Activated naive CD4-positive, alpha-beta T cell treated with anti-CD3 and anti-CD28 coated beads for 36 hours (primary cell): ENCODE measurements at regions not wholly inside any gene's neighbourhood (a gene's known extent, or its start where the extent isn't known, plus 50 kb on each side); places are given as distances from the start of the nearest gene placed in this dataset.
"Not testable (repeated sequence)": the region's sequence is repeated elsewhere in the genome, so short reads cannot be mapped to it uniquely, and the experiment has no call there.

ENCODE experiments used
- CTCF ChIA-PET: fragments of 350-600 bp; sonication (Branson Sonifier 250); formaldehyde crosslinking; loops from one replicate; lab custom pipeline; 2021; ENCODE audit warnings: antibody characterized with exemption; lab: Charles Lee
- DNase-seq: peaks from one replicate; pipeline ENCODE4 v3.0.0-alpha.2; 2020
- H3K27ac Mint-ChIP-seq: one replicate; pipeline ENCODE4 v1.8.0; 2021; ENCODE audit warnings: mild to moderate bottlenecking, mixed read lengths
- H3K27me3 Mint-ChIP-seq: one replicate; pipeline ENCODE4 v1.8.0; 2021; ENCODE audit warnings: low read depth, mixed read lengths
- H3K36me3 Mint-ChIP-seq: one replicate; pipeline ENCODE4 v1.8.0; 2021; ENCODE audit warnings: low read depth, mixed read lengths
- H3K4me1 Mint-ChIP-seq: one replicate; pipeline ENCODE4 v1.8.0; 2021; ENCODE audit warnings: low read depth, mixed read lengths
- H3K4me3 Mint-ChIP-seq: one replicate; pipeline ENCODE4 v1.8.0; 2021; ENCODE audit warnings: mild to moderate bottlenecking, moderate library complexity, mixed read lengths
- H3K9me3 Mint-ChIP-seq: one replicate; pipeline ENCODE4 v1.8.0; 2021; ENCODE audit warnings: mixed read lengths
- intact Hi-C: fragments of 100-400 bp; cut with micrococcal nuclease; formaldehyde crosslinking; loops from one replicate; pipeline ENCODE4 v1.15.1; 2023

- Mint-ChIP-seq H3K4me1 (no peaks in the 10 kb centered on the region), H3K4me3 (no peak overlapping the region), H3K27me3 (no peaks in the 10 kb centered on the region), H3K27ac (no peak overlapping the region), H3K36me3 (no peaks in the 10 kb centered on the region), H3K9me3 (no peaks in the 10 kb centered on the region)
- no peak for DNase-seq
- intact Hi-C loops = no loop called here
- CTCF ChIA-PET = no interaction called here
These were observed 606.5 kb downstream of the IPMK start for GRCh38 chr10:57661206-57661605.

DNA sequence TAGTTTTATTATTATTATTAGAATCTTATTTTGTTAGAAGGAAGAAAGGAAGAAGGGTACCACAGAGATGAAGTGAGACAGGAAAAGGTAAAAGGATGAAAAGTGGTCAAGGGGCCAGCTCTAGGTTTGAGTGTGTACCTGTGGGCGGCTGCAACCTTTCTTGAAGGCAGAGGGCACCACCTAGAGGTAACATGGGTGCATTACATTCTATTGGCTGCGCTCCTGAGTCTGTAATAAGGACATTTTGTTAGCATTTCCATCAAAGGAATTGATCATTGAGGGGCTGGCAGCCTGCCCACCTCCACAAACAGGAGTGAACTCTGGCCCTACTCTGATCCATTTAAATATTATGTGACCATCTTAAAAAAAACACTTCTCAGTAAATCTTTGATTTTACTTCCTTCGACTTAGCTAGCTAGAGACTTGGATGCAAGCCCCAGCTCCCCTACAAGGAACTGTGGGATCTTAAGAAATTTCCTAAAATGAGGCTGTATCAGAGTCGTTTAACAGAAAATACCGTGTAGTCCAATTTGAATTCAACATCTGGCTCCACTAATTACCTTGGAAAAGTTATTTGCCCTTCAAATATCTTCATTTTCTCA lies 610.4 kb downstream of the IPMK start:
- H3K4me1 Mint-ChIP-seq = no peaks in the 10 kb centered on the region
- H3K27me3 Mint-ChIP-seq = no peaks in the 10 kb centered on the region
- H3K36me3 Mint-ChIP-seq = no peaks in the 10 kb centered on the region
- no peak overlapping the region for H3K27ac Mint-ChIP-seq
- CTCF ChIA-PET = interaction anchor here (0.5 to 1.4 kb wide), 9 partner anchors 9 to 667 kb away, joined by 3 to 6 read pairs (median 3); no protein-coding TSS in a partner anchor
- intact Hi-C loops = loop anchor here (1.0 to 5.0 kb wide), 2 partner anchors 75 to 318 kb away; no protein-coding TSS in a partner anchor
- DNase-seq = peak; percentile 47
- no peaks in the 10 kb centered on the region for H3K9me3 Mint-ChIP-seq
- no peak overlapping the region for H3K4me3 Mint-ChIP-seq

GRCh38 chr10:57654856-57655255 lies 612.8 kb downstream of the IPMK start:
- Mint-ChIP-seq H3K4me3 (no peak overlapping the region), H3K9me3 (no peaks in the 10 kb centered on the region), H3K27me3 (no peaks in the 10 kb centered on the region), H3K36me3 (no peaks in the 10 kb centered on the region), H3K4me1 (no peaks in the 10 kb centered on the region), H3K27ac (no peak overlapping the region)
- intact Hi-C loops = loop anchor here (5.0 kb wide), 1 partner anchor 73 kb away; no protein-coding TSS in a partner anchor
- CTCF ChIA-PET = interaction anchor here (1.3 kb wide), 1 partner anchor 22 kb away, joined by 3 read pairs; no protein-coding TSS in a partner anchor
- no peak for DNase-seq

- DNase-seq, H3K27me3 Mint-ChIP-seq, H3K27ac Mint-ChIP-seq, H3K36me3 Mint-ChIP-seq, H3K4me3 Mint-ChIP-seq, intact Hi-C loops, H3K4me1 Mint-ChIP-seq, H3K9me3 Mint-ChIP-seq: not testable (repeated sequence)
- CTCF ChIA-PET = interaction anchor here (0.6 to 1.5 kb wide), 2 partner anchors 12 to 330 kb away, joined by 3 to 6 read pairs; no protein-coding TSS in a partner anchor
These were observed 622.6 kb downstream of the IPMK start for GRCh38 chr10:57645108-57645507.

- H3K27ac Mint-ChIP-seq = no peak overlapping the region
- no peaks in the 10 kb centered on the region for H3K9me3 Mint-ChIP-seq
These were observed 629.3 kb downstream of the IPMK start for GRCh38 chr10:57638411-57638810.

DNA sequence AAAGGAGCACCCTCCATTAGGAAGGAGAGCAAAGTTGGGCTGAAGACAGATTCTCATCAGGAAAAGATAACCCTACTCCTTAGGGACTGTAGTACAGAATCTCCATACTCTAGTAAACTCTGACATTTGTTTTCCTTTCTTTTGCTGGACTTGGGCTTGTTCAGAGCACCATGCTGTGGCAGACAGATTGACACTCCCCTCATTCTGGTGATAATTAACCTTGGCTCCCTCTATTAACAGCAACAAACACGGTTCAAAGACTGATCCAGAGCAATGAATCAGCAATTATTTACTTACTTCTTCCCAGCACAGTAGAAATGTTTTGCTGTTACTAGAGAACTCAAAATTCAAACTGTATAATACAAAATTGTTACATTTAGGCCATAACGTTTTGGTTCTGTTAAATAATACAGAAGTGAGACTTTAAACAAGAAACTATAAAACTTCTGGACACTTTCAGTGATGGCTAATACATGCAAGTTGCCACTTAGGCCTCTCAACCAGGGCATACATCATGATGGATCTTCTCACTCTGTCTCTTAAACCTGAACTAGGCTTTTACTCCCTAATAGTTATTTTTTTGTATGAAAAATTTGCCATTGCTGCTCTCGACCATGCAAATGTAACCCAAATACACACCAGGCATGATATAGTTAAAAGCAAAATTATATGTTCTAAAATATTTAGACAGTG lies 639.0 kb downstream of the IPMK start:
- Mint-ChIP-seq H3K36me3 (no peaks in the 10 kb centered on the region), H3K4me3 (no peak overlapping the region), H3K27me3 (no peaks in the 10 kb centered on the region), H3K9me3 (peaks cover 1% of the 10 kb centered on the region), H3K4me1 (no peaks in the 10 kb centered on the region), H3K27ac (no peak overlapping the region)
- intact Hi-C loops = no loop called here
- CTCF ChIA-PET = no interaction called here
- no peak for DNase-seq

More at GRCh38 chr10:57638411-57638810, 629.3 kb downstream of the IPMK start:
- intact Hi-C loops = no loop called here
- H3K4me1 Mint-ChIP-seq = no peaks in the 10 kb centered on the region
- CTCF ChIA-PET = no interaction called here
- H3K27me3 Mint-ChIP-seq = no peaks in the 10 kb centered on the region
- DNase-seq = no peak
- H3K4me3 Mint-ChIP-seq = no peak overlapping the region
- H3K36me3 Mint-ChIP-seq = no peaks in the 10 kb centered on the region

- no peaks in the 10 kb centered on the region for H3K27me3 Mint-ChIP-seq
- H3K36me3 Mint-ChIP-seq = no peaks in the 10 kb centered on the region
- DNase-seq = no peak
- intact Hi-C loops = no loop called here
- H3K9me3 Mint-ChIP-seq = peaks cover 1% of the 10 kb centered on the region
- CTCF ChIA-PET = no interaction called here
- no peak overlapping the region for H3K27ac Mint-ChIP-seq
- H3K4me1 Mint-ChIP-seq = no peaks in the 10 kb centered on the region
- no peak overlapping the region for H3K4me3 Mint-ChIP-seq
These were observed 640.0 kb downstream of the IPMK start for GRCh38 chr10:57627642-57628178.

DNA sequence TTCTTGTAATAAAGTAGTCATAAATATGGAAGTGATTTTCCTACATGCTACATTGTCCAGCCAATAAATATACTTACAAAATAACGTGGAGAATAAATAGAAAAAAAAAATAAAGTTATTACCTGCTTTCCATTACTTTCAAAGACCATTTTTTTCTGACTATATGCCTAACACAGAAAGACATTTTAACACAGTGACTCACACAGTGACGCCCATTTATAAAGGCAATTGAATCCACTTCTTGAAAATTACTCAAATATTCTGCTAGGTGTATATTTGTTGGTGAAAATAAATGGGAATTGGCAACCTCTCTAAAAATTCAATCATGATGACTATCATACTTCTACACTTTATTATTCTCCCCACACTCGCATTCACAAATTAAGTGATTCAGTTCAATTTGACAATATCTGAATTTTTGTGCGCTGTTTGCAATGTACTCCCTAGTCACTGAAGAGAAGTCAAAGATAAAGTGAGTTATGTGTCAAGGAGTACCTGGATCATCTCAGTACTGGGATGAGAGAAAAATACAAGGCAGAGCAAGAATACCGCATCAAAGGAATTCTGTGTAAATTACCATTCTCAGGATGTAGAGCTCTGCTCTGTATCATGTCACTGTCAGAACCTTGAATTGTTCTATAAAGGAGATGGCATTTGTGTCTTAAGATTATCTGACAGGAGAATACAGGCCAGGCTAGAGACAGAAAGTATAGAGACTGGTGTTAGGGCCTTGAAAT lies 642.7 kb downstream of the IPMK start:
- no peaks in the 10 kb centered on the region for H3K4me1 Mint-ChIP-seq
- H3K9me3 Mint-ChIP-seq = peaks cover 3% of the 10 kb centered on the region

GRCh38 chr10:57624066-57624465 lies 643.6 kb downstream of the IPMK start:
- Mint-ChIP-seq H3K9me3 (peaks cover 3% of the 10 kb centered on the region), H3K36me3 (no peaks in the 10 kb centered on the region), H3K4me1 (no peaks in the 10 kb centered on the region), H3K27me3 (no peaks in the 10 kb centered on the region), H3K4me3 (no peak overlapping the region), H3K27ac (no peak overlapping the region)
- DNase-seq = no peak
- intact Hi-C loops = no loop called here
- CTCF ChIA-PET = no interaction called here

More for the DNA sequence above, 642.7 kb downstream of the IPMK start:
- no peak overlapping the region for H3K4me3 Mint-ChIP-seq
- no peak overlapping the region for H3K27ac Mint-ChIP-seq
- intact Hi-C loops = no loop called here
- CTCF ChIA-PET = no interaction called here
- H3K27me3 Mint-ChIP-seq = no peaks in the 10 kb centered on the region
- H3K36me3 Mint-ChIP-seq = no peaks in the 10 kb centered on the region
- DNase-seq = no peak

GRCh38 chr10:57621466-57621865 lies 646.2 kb downstream of the IPMK start:
- Mint-ChIP-seq H3K27me3 (no peaks in the 10 kb centered on the region), H3K27ac (no peak overlapping the region), H3K9me3 (peaks cover 3% of the 10 kb centered on the region), H3K4me1 (no peaks in the 10 kb centered on the region), H3K4me3 (no peak overlapping the region), H3K36me3 (no peaks in the 10 kb centered on the region)
- CTCF ChIA-PET = no interaction called here
- no peak for DNase-seq
- intact Hi-C loops = no loop called here

GRCh38 chr10:57605948-57606485 lies 661.7 kb downstream of the IPMK start:
- Mint-ChIP-seq H3K27ac (no peak overlapping the region), H3K27me3 (no peaks in the 10 kb centered on the region), H3K36me3 (no peaks in the 10 kb centered on the region), H3K9me3 (peaks cover 2% of the 10 kb centered on the region), H3K4me3 (no peak overlapping the region), H3K4me1 (no peaks in the 10 kb centered on the region)
- CTCF ChIA-PET = no interaction called here
- intact Hi-C loops = no loop called here
- DNase-seq = no peak

DNA sequence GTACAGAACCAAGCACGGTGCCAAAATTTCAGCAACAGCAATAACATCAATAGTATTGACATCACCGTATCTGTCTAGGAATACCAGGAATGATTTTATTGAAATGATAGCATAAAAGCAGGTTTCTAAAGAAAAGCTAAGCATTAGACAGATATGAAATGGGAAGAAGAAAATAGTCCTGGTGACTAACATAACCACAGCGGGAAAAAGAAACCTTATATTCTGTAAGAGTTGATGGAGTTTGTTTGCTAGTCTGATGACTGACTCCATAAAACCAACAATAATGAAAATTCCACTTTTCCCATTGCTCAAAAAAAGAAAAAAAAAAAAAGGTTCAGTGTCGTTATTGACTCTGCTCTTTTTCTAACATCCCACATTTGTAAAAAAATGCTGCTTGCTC lies 668.3 kb downstream of the IPMK start:
- no peaks in the 10 kb centered on the region for H3K36me3 Mint-ChIP-seq
- H3K27me3 Mint-ChIP-seq = no peaks in the 10 kb centered on the region
- H3K9me3 Mint-ChIP-seq = peaks cover 2% of the 10 kb centered on the region
- H3K27ac Mint-ChIP-seq = no peak overlapping the region
- no peak overlapping the region for H3K4me3 Mint-ChIP-seq
- CTCF ChIA-PET = no interaction called here
- intact Hi-C loops = no loop called here
- no peak for DNase-seq
- H3K4me1 Mint-ChIP-seq = no peaks in the 10 kb centered on the region
